ENCODE measurements at regions not wholly inside any gene's neighbourhood (a gene's known extent, or its start where the extent isn't known, plus 50 kb on each side); places are given as distances from the start of the nearest gene placed in this dataset.

GRCh38 chr13:62593804-62594203 is 1178.2 kb upstream of the PCDH20 start:
- no peak overlapping the region for H3K27ac ChIP-seq (ENCODE audit: low read depth in 1 of 2, low read length in 2 of 2)
- no peaks in the 10 kb centered on the region for H3K27me3 ChIP-seq (ENCODE audit: control insufficient read depth in 4 of 4, insufficient read depth in 4 of 4, low read length in 3 of 4)
- no peaks in the 10 kb centered on the region for H3K4me1 ChIP-seq (ENCODE audit: control insufficient read depth in 4 of 4, insufficient read depth in 4 of 4, low read length in 3 of 4)
- H3K36me3 ChIP-seq (ENCODE audit: control insufficient read depth in 4 of 4, insufficient read depth in 3 of 4, low read depth in 1 of 4, low read length in 3 of 4), result no peaks in the 10 kb centered on the region
- H3K4me3 ChIP-seq (ENCODE audit: low read depth in 1 of 3, low read length in 3 of 3), result no peak overlapping the region
- no peaks in the 10 kb centered on the region for H3K9me3 ChIP-seq (ENCODE audit: control insufficient read depth in 4 of 4, low read length in 3 of 4)
- WGBS, result 84% methylated on average over 2 of the region's 2 CpGs
- TF ChIP-seq RAD21 (IDR thresholded peaks at IDR 0.05) (no peak), FOXA2 (IDR thresholded peaks at IDR 0.05) (no peak), GABPA (IDR thresholded peaks at IDR 0.05 in 1 of 2, conservative IDR thresholded peaks at IDR 0.05 in 1 of 2) (no peak), SP1 (IDR thresholded peaks at IDR 0.05) (no peak), JUND (IDR thresholded peaks at IDR 0.05) (no peak), REST (IDR thresholded peaks at IDR 0.05) (no peak), TAF1 (conservative IDR thresholded peaks at IDR 0.05) (no peak), EGR1 (IDR thresholded peaks at IDR 0.05; ENCODE audit: low read depth in 2 of 2) (no peak), ATF3 (IDR thresholded peaks at IDR 0.05) (no peak), NR2F2 (IDR thresholded peaks at IDR 0.05) (no peak), HNF4A (conservative IDR thresholded peaks at IDR 0.05) (no peak), CTCF (IDR thresholded peaks at IDR 0.05; ENCODE audit: low read depth, low read length, missing input control) (no peak)
- DNase-seq (ENCODE audit: low spot score), result no peak
- H3K9ac ChIP-seq (ENCODE audit: low read depth in 1 of 2, low read length in 2 of 2), result no peak overlapping the region

- 71% methylated on average over 2 of the region's 2 CpGs for WGBS
- H3K9me3 ChIP-seq (ENCODE audit: control insufficient read depth in 4 of 4, low read length in 3 of 4), result no peaks in the 10 kb centered on the region
- no peaks in the 10 kb centered on the region for H3K36me3 ChIP-seq (ENCODE audit: control insufficient read depth in 4 of 4, insufficient read depth in 3 of 4, low read depth in 1 of 4, low read length in 3 of 4)
- no peak for TF ChIP-seq ZBTB33 (IDR thresholded peaks at IDR 0.05)
- no peak for TF ChIP-seq REST (IDR thresholded peaks at IDR 0.05)
- H3K9ac ChIP-seq (ENCODE audit: low read depth in 1 of 2, low read length in 2 of 2), result no peak overlapping the region
- no peaks in the 10 kb centered on the region for H3K4me1 ChIP-seq (ENCODE audit: control insufficient read depth in 4 of 4, insufficient read depth in 4 of 4, low read length in 3 of 4)
- H3K27ac ChIP-seq (ENCODE audit: low read depth in 1 of 2, low read length in 2 of 2), result no peak overlapping the region
- DNase-seq (ENCODE audit: low spot score), result no peak
- H3K4me3 ChIP-seq (ENCODE audit: low read depth in 1 of 3, low read length in 3 of 3), result no peak overlapping the region
- H3K27me3 ChIP-seq (ENCODE audit: control insufficient read depth in 4 of 4, insufficient read depth in 4 of 4, low read length in 3 of 4), result no peaks in the 10 kb centered on the region
Observed at GRCh38 chr13:62583466-62583865, 1167.8 kb upstream of the PCDH20 start.

Measured in liver (tissue), 8 donors.